Stimulated activated effector memory CD8-positive, alpha-beta T cell treated with anti-CD3 and anti-CD28 coated beads, Interleukin-12 subunit alpha, Interleukin-12 subunit beta, amount 100 ng/mL, for 72 hours (primary cell): ENCODE measurements at regions not wholly inside any gene's neighbourhood (a gene's known extent, or its start where the extent isn't known, plus 50 kb on each side); places are given as distances from the start of the nearest gene placed in this dataset.

Experiments
- ATAC-seq: fragments of 150-1000 bp; cut with Tn5 transposase; 2 replicates; pipeline ENCODE4 v1.10.0; 2021
- DNase-seq, 2 donors: peaks; one replicate each; pipeline ENCODE4 v3.0.0; 2021 to 2022; ENCODE audit warnings: low spot score in 2 of 2
- H3K27ac Mint-ChIP-seq: one replicate; pipeline ENCODE4 v1.8.0; 2022; ENCODE audit warnings: mild to moderate bottlenecking, mixed read lengths
- H3K36me3 Mint-ChIP-seq: one replicate; pipeline ENCODE4 v1.8.0; 2022; ENCODE audit warnings: mild to moderate bottlenecking, mixed read lengths
- H3K4me1 Mint-ChIP-seq: one replicate; pipeline ENCODE4 v1.8.0; 2022; ENCODE audit warnings: mixed read lengths
- H3K4me3 Mint-ChIP-seq: one replicate; pipeline ENCODE4 v1.8.0; 2022; ENCODE audit warnings: mild to moderate bottlenecking, mixed read lengths
- H3K9me3 Mint-ChIP-seq: one replicate; pipeline ENCODE4 v1.8.0; 2022; ENCODE audit warnings: mixed read lengths

GRCh38 chr4:7131498-7132031 is 60.8 kb upstream of the SORCS2 start:
- peaks cover 7% of the 10 kb centered on the region for H3K9me3 Mint-ChIP-seq
- no peak overlapping the region for H3K27ac Mint-ChIP-seq
- no peaks in the 10 kb centered on the region for H3K4me1 Mint-ChIP-seq
- DNase-seq = no peak
- no peaks in the 10 kb centered on the region for H3K36me3 Mint-ChIP-seq
- ATAC-seq = no peak
- H3K4me3 Mint-ChIP-seq = no peak overlapping the region

- no peaks in the 10 kb centered on the region for H3K4me1 Mint-ChIP-seq
- no peaks in the 10 kb centered on the region for H3K36me3 Mint-ChIP-seq
- no peak overlapping the region for H3K4me3 Mint-ChIP-seq
- ATAC-seq (no peak), DNase-seq (no peak)
- H3K27ac Mint-ChIP-seq = no peak overlapping the region
- H3K9me3 Mint-ChIP-seq = peaks cover 7% of the 10 kb centered on the region
These were observed 61.6 kb upstream of the SORCS2 start for GRCh38 chr4:7130621-7131211.

GRCh38 chr4:7129871-7130620 is 62.2 kb upstream of the GRPEL1 start:
- ATAC-seq (no peak), DNase-seq (no peak)
- Mint-ChIP-seq H3K4me1 (no peaks in the 10 kb centered on the region), H3K27ac (no peak overlapping the region), H3K36me3 (no peaks in the 10 kb centered on the region), H3K4me3 (no peak overlapping the region), H3K9me3 (peaks cover 7% of the 10 kb centered on the region)

GRCh38 chr4:7128644-7129043 is 60.8 kb upstream of the GRPEL1 start:
- Mint-ChIP-seq H3K27ac (no peak overlapping the region), H3K4me1 (no peaks in the 10 kb centered on the region), H3K4me3 (no peak overlapping the region), H3K36me3 (no peaks in the 10 kb centered on the region), H3K9me3 (peaks cover 4% of the 10 kb centered on the region)
- DNase-seq (no peak), ATAC-seq (no peak)

DNA sequence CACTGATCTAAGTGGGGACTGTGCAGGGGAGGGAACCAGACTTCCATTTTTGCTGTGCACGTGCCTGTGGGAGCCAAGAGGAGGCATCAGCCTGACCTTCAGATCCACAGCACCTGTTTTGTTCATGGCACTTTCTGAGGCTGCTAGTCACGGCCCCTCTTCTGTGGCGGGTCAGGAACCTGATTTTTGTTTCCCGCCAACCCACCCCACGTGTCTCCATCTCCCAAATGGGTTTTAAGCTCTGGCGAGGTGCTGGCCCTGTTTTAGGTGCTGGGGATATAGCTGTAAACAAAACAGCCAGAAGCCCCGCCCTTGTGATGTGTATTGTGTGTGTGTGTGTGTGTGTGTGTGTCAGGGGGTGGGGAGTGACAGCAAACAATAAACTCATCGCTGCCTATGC is 60.4 kb upstream of the GRPEL1 start:
- Mint-ChIP-seq H3K36me3 (no peaks in the 10 kb centered on the region), H3K27ac (no peak overlapping the region), H3K4me1 (no peaks in the 10 kb centered on the region), H3K4me3 (no peak overlapping the region), H3K9me3 (peaks cover 3% of the 10 kb centered on the region)
- DNase-seq (no peak), ATAC-seq (no peak)

DNA sequence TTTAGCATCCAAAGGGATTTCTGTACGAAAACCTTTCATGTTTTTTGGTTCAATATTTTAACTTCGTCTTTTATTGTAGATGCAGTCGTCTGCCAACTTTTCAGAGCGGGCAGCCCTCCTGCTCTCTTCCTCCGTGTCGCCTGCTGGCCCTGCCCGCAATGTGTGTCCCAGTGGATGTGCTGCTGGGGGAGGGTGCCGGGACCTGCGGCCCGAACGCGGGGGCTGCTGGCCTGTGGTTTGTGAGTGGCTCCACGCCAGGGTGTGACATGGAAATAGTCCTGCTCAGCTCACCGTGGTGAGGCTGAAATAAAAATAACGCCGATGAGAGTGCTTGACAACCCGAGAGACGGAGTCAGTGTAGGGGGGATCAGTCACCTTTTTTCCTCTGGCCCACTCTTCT is 59.7 kb upstream of the GRPEL1 start:
- Mint-ChIP-seq H3K4me3 (no peak overlapping the region), H3K4me1 (no peaks in the 10 kb centered on the region)
- ATAC-seq = no peak

DNA sequence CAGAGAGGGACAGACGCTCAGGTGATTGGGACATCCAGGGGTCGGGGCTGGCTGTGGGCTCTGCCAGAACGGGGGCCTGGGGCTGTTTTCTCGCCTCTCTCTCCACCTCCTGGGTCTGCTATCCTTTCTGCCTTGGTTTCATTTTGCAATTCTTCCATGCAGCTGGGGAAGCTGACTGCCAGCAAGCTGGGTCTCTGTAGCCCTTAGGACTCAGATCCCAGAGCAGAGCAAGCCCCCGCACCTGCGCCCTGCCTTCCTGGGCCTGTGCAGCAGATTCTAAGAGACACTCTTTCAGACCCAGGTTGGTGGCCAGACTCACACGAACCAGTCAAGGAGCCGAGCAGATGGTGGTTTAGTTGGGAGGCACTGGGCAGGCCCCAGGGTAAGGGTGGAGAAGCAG is 59.1 kb upstream of the GRPEL1 start:
- H3K36me3 Mint-ChIP-seq = no peaks in the 10 kb centered on the region
- no peak overlapping the region for H3K27ac Mint-ChIP-seq
- H3K4me1 Mint-ChIP-seq = no peaks in the 10 kb centered on the region
- DNase-seq (no peak), ATAC-seq (no peak)
- H3K4me3 Mint-ChIP-seq = no peak overlapping the region
- no peaks in the 10 kb centered on the region for H3K9me3 Mint-ChIP-seq

More for the DNA sequence above, 59.7 kb upstream of the GRPEL1 start:
- no peak for DNase-seq
- Mint-ChIP-seq H3K27ac (no peak overlapping the region), H3K36me3 (no peaks in the 10 kb centered on the region), H3K9me3 (no peaks in the 10 kb centered on the region)

GRCh38 chr4:7124689-7125442 is 57.0 kb upstream of the GRPEL1 start:
- H3K4me1 Mint-ChIP-seq = no peaks in the 10 kb centered on the region
- DNase-seq (no peak), ATAC-seq (no peak)
- H3K9me3 Mint-ChIP-seq = no peaks in the 10 kb centered on the region
- H3K36me3 Mint-ChIP-seq = no peaks in the 10 kb centered on the region
- no peak overlapping the region for H3K4me3 Mint-ChIP-seq
- no peak overlapping the region for H3K27ac Mint-ChIP-seq

DNA sequence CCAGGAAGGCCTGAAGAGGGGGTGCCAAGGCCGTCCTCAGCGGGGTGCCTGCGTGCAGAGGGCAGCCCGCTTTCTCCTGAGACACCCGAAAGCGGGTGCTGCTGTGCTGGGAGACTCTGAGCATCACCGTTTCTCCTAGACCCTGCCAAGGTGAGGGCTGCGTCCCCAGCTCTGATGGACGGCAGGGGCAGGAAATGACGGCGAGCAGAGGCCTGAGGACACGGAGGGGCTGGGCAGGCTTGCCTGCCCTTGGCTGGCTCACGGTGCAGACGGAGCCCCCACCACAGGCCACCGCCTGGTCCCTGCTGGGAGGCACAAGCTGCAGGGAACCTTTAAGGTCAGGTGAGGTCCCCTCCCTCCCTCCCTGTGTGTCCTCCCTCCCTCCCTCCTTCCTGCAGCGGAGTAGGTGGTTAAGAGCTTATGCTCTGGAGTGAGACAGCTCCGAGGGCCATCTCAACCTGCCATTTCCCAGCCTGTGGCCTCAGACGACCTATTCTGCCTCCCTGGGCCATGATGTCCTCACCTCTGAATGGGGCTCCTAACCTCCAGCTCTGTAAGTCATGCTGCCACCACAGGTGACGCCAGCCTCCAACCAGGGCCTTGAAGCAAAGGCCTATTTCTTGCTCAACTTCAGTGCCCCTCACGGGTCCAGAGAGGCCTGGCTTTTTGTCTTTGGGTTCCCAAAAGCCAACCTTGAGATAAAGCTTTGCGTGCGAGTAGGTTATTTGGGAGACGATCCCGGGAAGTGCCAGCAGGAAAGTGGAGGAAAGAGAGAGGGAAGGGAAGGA is 54.2 kb upstream of the GRPEL1 start:
- Mint-ChIP-seq H3K4me1 (no peaks in the 10 kb centered on the region), H3K9me3 (peaks cover 8% of the 10 kb centered on the region), H3K4me3 (no peak overlapping the region), H3K36me3 (no peaks in the 10 kb centered on the region), H3K27ac (no peak overlapping the region)
- ATAC-seq = peak; percentile 14
- no peak for DNase-seq

DNA sequence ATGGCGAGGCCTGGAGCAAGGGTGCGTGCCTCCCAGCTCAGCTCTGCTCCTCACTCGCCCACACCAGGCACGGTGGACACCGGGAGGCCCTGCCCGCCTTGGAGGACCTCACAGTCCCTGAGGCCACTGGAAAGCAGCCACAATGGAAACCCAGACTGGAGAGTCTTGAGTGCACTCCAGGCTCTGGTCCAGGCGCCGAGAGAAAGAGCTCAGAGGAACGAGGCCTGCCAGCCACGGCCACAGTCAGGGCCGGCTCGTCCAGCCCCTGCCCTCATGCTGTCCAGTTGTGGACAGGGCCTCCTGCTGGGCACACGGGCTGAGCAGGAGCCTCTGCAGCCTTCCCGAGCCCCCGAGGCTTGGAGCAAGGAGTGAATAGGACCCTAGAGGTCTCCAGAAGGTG is 53.3 kb upstream of the GRPEL1 start:
- no peaks in the 10 kb centered on the region for H3K4me1 Mint-ChIP-seq
- no peak overlapping the region for H3K27ac Mint-ChIP-seq
- H3K36me3 Mint-ChIP-seq = no peaks in the 10 kb centered on the region
- ATAC-seq (no peak), DNase-seq (no peak)
- peaks cover 8% of the 10 kb centered on the region for H3K9me3 Mint-ChIP-seq
- no peak overlapping the region for H3K4me3 Mint-ChIP-seq

GRCh38 chr4:7120341-7120740 is 52.5 kb upstream of the GRPEL1 start:
- Mint-ChIP-seq H3K9me3 (peaks cover 8% of the 10 kb centered on the region), H3K4me1 (no peaks in the 10 kb centered on the region), H3K36me3 (no peaks in the 10 kb centered on the region), H3K4me3 (no peak overlapping the region), H3K27ac (no peak overlapping the region)
- ATAC-seq (no peak), DNase-seq (no peak)

DNA sequence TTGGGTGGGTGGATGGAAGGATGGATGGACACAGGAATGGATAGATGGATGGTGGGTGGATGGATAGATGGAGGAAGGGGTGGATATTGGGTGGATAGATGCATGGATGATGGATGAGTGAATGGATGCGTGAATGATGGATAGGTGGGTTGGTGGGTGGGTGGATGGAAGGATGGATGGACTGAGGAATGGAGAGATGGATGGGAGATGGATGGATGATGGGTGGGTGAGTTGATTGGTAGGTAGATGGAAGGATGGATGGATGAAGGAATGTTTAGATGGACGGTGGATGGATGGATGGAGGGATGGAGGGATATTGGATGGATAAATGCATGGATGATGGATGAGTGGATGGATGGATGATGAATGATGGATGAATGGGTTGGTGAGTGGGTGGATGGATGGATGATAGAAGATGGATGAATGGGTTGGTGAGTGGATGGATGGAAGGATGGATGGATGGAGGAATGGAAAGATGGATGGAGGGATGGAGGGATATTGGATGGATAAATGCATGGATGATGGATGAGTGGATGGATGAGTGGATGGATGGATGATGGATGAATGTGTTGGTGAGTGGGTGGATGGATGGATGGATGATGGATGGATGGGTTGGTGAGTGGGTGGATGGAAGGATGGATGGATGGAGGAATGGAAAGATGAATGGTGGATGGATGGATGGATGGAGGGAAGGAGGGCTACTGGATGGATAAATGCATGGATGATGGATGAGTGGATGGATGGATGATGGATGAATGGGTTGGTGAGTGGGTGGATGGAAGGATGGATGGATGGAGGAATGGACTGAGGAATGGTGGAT is 50.4 kb upstream of the GRPEL1 start:
- H3K4me1 Mint-ChIP-seq = no peaks in the 10 kb centered on the region
- H3K36me3 Mint-ChIP-seq = no peaks in the 10 kb centered on the region
- H3K9me3 Mint-ChIP-seq = peaks cover 8% of the 10 kb centered on the region
- no peak overlapping the region for H3K27ac Mint-ChIP-seq
- no peak for DNase-seq
- no peak for ATAC-seq
- H3K4me3 Mint-ChIP-seq = no peak overlapping the region
